PC-3 (cell line): ENCODE measurements at regions not wholly inside any gene's neighbourhood (a gene's known extent, or its start where the extent isn't known, plus 50 kb on each side); places are given as distances from the start of the nearest gene placed in this dataset.

Experiments
- ATAC-seq: fragments of 200-7000 bp; cut with Tn5 transposase; 2 replicates; pipeline ENCODE4 v1.9.1; 2020; ENCODE audit warnings: mild to moderate bottlenecking, moderate library complexity
- BruUV-seq: library from RNA; stranded (reverse); fragments of 400-500 nt; replicated peaks from 2 replicates; lab custom pipeline; 2021; lab: Mats Ljungman, UMichigan
- CTCF ChIA-PET: fragments of 300-600 bp; sonication (Branson Sonifier 250); formaldehyde crosslinking; loops from one replicate; lab custom pipeline; 2022; ENCODE audit warnings: antibody characterized with exemption; lab: Charles Lee
- POLR2A ChIA-PET: fragments of 300-600 bp; sonication (Branson Sonifier 250); formaldehyde crosslinking; loops from one replicate; lab custom pipeline; 2022; ENCODE audit warnings: antibody characterized with exemption; ENCODE audit not compliant: unreplicated experiment; lab: Charles Lee
- DNase-seq: peaks from one replicate; pipeline ENCODE4 v3.0.0-alpha.2; 2015
- H2AFZ ChIP-seq: fragments of 300-600 bp; sonication (generic); 2 replicates; pipeline ENCODE4 v1.6.0; 2016; ENCODE audit warnings: antibody characterized with exemption, low read length
- H3F3A ChIP-seq: fragments of 300-600 bp; sonication (generic); one replicate; pipeline ENCODE4 v1.6.0; 2017; ENCODE audit warnings: antibody characterized with exemption, low read length, control low read depth, mild to moderate bottlenecking; ENCODE audit not compliant: unreplicated experiment
- H3K27ac ChIP-seq: fragments of 300-600 bp; sonication (generic); 2 replicates; pipeline ENCODE4 v1.5.1; 2016; ENCODE audit warnings: mild to moderate bottlenecking, low read length
- H3K27me3 ChIP-seq: fragments of 300-600 bp; sonication (generic); 2 replicates; pipeline ENCODE4 v1.6.1; 2016; ENCODE audit warnings: low read length, mixed read lengths
- H3K36me3 ChIP-seq: fragments of 300-600 bp; sonication (generic); 2 replicates; pipeline ENCODE4 v1.6.1; 2016; ENCODE audit warnings: low read depth, mixed run types, low read length, mixed read lengths
- H3K4me1 ChIP-seq: fragments of 300-600 bp; sonication (generic); 2 replicates; pipeline ENCODE4 v1.5.1; 2016; ENCODE audit warnings: low read length; ENCODE audit not compliant: insufficient read depth
- H3K4me2 ChIP-seq: fragments of 300-600 bp; sonication (generic); 2 replicates; pipeline ENCODE4 v1.6.0; 2016; ENCODE audit warnings: low read length
- H3K4me3 ChIP-seq: fragments of 300-600 bp; sonication (generic); 2 replicates; pipeline ENCODE4 v1.5.1; 2016; ENCODE audit warnings: mild to moderate bottlenecking, low read length, mixed read lengths
- H3K79me2 ChIP-seq: fragments of 300-600 bp; sonication (generic); 2 replicates; pipeline ENCODE4 v1.6.1; 2017; ENCODE audit warnings: low read length, mixed read lengths
- H3K9ac ChIP-seq: fragments of 300-600 bp; sonication (generic); 2 replicates; pipeline ENCODE4 v1.6.0; 2016; ENCODE audit warnings: mild to moderate bottlenecking, low read length
- H3K9me2 ChIP-seq: fragments of 300-600 bp; sonication (generic); replicated peaks from 2 replicates; pipeline ENCODE4 v1.6.1; 2016; ENCODE audit warnings: mixed run types, low read length, mixed read lengths
- H3K9me3 ChIP-seq: fragments of 300-600 bp; sonication (generic); 2 replicates; pipeline ENCODE4 v1.6.1; 2016; ENCODE audit warnings: low read length, mixed read lengths
- H4K20me1 ChIP-seq: fragments of 300-600 bp; sonication (generic); 2 replicates; pipeline ENCODE4 v1.6.1; 2016; ENCODE audit warnings: low read length, mixed read lengths
- CTCF ChIP-seq: fragments of 300-600 bp; sonication (generic); conservative IDR thresholded peaks from 2 replicates; pipeline ENCODE4 v1.5.1; 2017; ENCODE audit warnings: antibody characterized with exemption, low read depth, mild to moderate bottlenecking, low read length
- EZH2 ChIP-seq: fragments of 300-600 bp; sonication (generic); IDR thresholded peaks from one replicate; pipeline ENCODE4 v1.6.1; 2017; ENCODE audit warnings: antibody characterized with exemption, mild to moderate bottlenecking, low read length; ENCODE audit not compliant: unreplicated experiment
- EZH2phosphoT487 ChIP-seq: fragments of 300-600 bp; sonication (generic); IDR thresholded peaks from 2 replicates; pipeline ENCODE4 v1.6.1; 2018; ENCODE audit warnings: mild to moderate bottlenecking, antibody characterized with exemption, low read length, borderline replicate concordance
- intact Hi-C: fragments of 100-400 bp; cut with micrococcal nuclease; formaldehyde crosslinking; loops from 2 replicates; pipeline ENCODE4 v1.9.0; 2023

GRCh38 chr11:112903340-112903739 is 57.9 kb upstream of the NCAM1 start:
- H3F3A ChIP-seq, result no peaks in the 10 kb centered on the region
- no peak for ATAC-seq
- BruUV-seq, result no TSS peak
- no peak for TF ChIP-seq CTCF
- no peak for TF ChIP-seq EZH2
- TF ChIP-seq EZH2phosphoT487, result no peak
- DNase-seq, result no peak
- intact Hi-C loops, result no loop called here
- no peaks in the 10 kb centered on the region for H3K4me1 ChIP-seq
- ChIA-PET POLR2A (no interaction called here), CTCF (no interaction called here)
- H3K9me2 ChIP-seq, result no peaks in the 10 kb centered on the region
- H3K36me3 ChIP-seq, result no peaks in the 10 kb centered on the region
- H3K4me3 ChIP-seq, result no peak overlapping the region
- H3K79me2 ChIP-seq, result no peaks in the 10 kb centered on the region
- peaks cover 7% of the 10 kb centered on the region; the same call in 1 of the 2 replicates for H3K27me3 ChIP-seq
- H3K9ac ChIP-seq, result no peak overlapping the region
- no peaks in the 10 kb centered on the region for H4K20me1 ChIP-seq
- H2AFZ ChIP-seq, result no peak overlapping the region
- no peak overlapping the region for H3K27ac ChIP-seq
- no peaks in the 10 kb centered on the region for H3K9me3 ChIP-seq
- no peak overlapping the region for H3K4me2 ChIP-seq

GRCh38 chr11:112911124-112911523 is 50.1 kb upstream of the NCAM1 start:
- Histone ChIP-seq H3K9me3 (0 out of 2 replicates have a peak, but pooled peaks cover 7% of the 10 kb centered on the region), H3K27me3 (peaks cover 7% of the 10 kb centered on the region; the same call in 1 of the 2 replicates), H2AFZ (no peak overlapping the region), H3K9ac (no peak overlapping the region), H3K4me1 (no peaks in the 10 kb centered on the region), H3K27ac (no peak overlapping the region), H4K20me1 (no peaks in the 10 kb centered on the region), H3K4me3 (no peak overlapping the region), H3K36me3 (no peaks in the 10 kb centered on the region), H3K79me2 (no peaks in the 10 kb centered on the region), H3F3A (no peaks in the 10 kb centered on the region), H3K9me2 (no peaks in the 10 kb centered on the region), H3K4me2 (no peak overlapping the region)
- ChIA-PET CTCF (no interaction called here), POLR2A (no interaction called here)
- DNase-seq (no peak), ATAC-seq (no peak)
- intact Hi-C loops, result no loop called here
- TF ChIP-seq CTCF, result no peak
- no peak for TF ChIP-seq EZH2phosphoT487
- TF ChIP-seq EZH2, result no peak
- no TSS peak for BruUV-seq
